ENCODE measurements at regions not wholly inside any gene's neighbourhood (a gene's known extent, or its start where the extent isn't known, plus 50 kb on each side); places are given as distances from the start of the nearest gene placed in this dataset.
"Not testable (repeated sequence)": the region's sequence is repeated elsewhere in the genome, so short reads cannot be mapped to it uniquely, and the experiment has no call there.

GRCh38 chr12:54734196-54734950, 86.2 kb upstream of the DCD start:
- no peak for DNase-seq (ENCODE audit: low spot score)
- no peak for TF ChIP-seq CTCF (IDR thresholded peaks at IDR 0.05; ENCODE audit: extremely low read depth, missing control alignments)

- DNase-seq (ENCODE audit: low spot score) = peak; percentile 9
- peak; percentile 7 for TF ChIP-seq CTCF (IDR thresholded peaks at IDR 0.05; ENCODE audit: extremely low read depth, missing control alignments)
These were observed 77.2 kb upstream of the DCD start for GRCh38 chr12:54725233-54725843.

- TF ChIP-seq CTCF (IDR thresholded peaks at IDR 0.05; ENCODE audit: extremely low read depth, missing control alignments) = peak; percentile 36
- peak; percentile 13 for DNase-seq (ENCODE audit: low spot score)
These were observed 75.5 kb upstream of the DCD start for GRCh38 chr12:54723379-54724256.

GRCh38 chr12:54721312-54721711, 73.1 kb upstream of the DCD start:
- TF ChIP-seq CTCF (IDR thresholded peaks at IDR 0.05; ENCODE audit: extremely low read depth, missing control alignments) = no peak
- no peak for DNase-seq (ENCODE audit: low spot score)

- no peak for TF ChIP-seq CTCF (IDR thresholded peaks at IDR 0.05; ENCODE audit: extremely low read depth, missing control alignments)
- no peak for DNase-seq (ENCODE audit: low spot score)
These were observed 71.5 kb upstream of the DCD start for GRCh38 chr12:54719691-54720090.

- no peak for DNase-seq (ENCODE audit: low spot score)
These were observed 68.1 kb upstream of the DCD start for GRCh38 chr12:54716261-54716660.

GRCh38 chr12:54713876-54714275, 65.7 kb upstream of the DCD start:
- DNase-seq (ENCODE audit: low spot score) = not testable (repeated sequence)

More at GRCh38 chr12:54716261-54716660, 68.1 kb upstream of the DCD start:
- TF ChIP-seq CTCF (IDR thresholded peaks at IDR 0.05; ENCODE audit: extremely low read depth, missing control alignments) = no peak

Measured in GM20000 (cell line).